Caco-2 (cell line): ENCODE measurements at regions not wholly inside any gene's neighbourhood (a gene's known extent, or its start where the extent isn't known, plus 50 kb on each side); places are given as distances from the start of the nearest gene placed in this dataset.

Experiments used
- BruUV-seq: library from RNA; stranded (reverse); fragments of 400-500 nt; replicated peaks from 2 replicates; lab custom pipeline; 2021; lab: Mats Ljungman, UMichigan
- CTCF ChIA-PET: fragments of 300-600 bp; sonication (Branson Sonifier 250); formaldehyde crosslinking; loops from one replicate; lab custom pipeline; 2022; ENCODE audit warnings: antibody characterized with exemption; lab: Charles Lee
- POLR2A ChIA-PET: fragments of 300-600 bp; sonication (Branson Sonifier 250); formaldehyde crosslinking; loops from one replicate; lab custom pipeline; 2022; ENCODE audit warnings: antibody characterized with exemption; lab: Charles Lee
- DNase-seq, 2 experiments: peaks; one replicate each; pipeline versions ENCODE4 v3.0.0 to v3.0.0-alpha.2; 2020 to 2022
- H3K27me3 ChIP-seq: replicated peaks from 2 replicates; pipeline ENCODE4 v1.6.0; 2011; ENCODE audit warnings: low read length; ENCODE audit not compliant: control insufficient read depth, insufficient read depth
- H3K36me3 ChIP-seq: 2 replicates; pipeline ENCODE4 v1.5.1; 2011; ENCODE audit warnings: low read length; ENCODE audit not compliant: control insufficient read depth, insufficient read depth
- H3K4me1 ChIP-seq: fragments of 250-450 bp; sonication (Bioruptor Pico); 2 replicates; pipeline ENCODE4 v1.5.1; 2020; ENCODE audit warnings: mild to moderate bottlenecking
- H3K4me3 ChIP-seq: 2 replicates; pipeline ENCODE4 v1.5.1; 2011; ENCODE audit warnings: low read depth, mild to moderate bottlenecking, control low read depth, low read length
- H3K9me3 ChIP-seq: fragments of 250-450 bp; sonication (Bioruptor Pico); 2 replicates; pipeline ENCODE4 v1.5.1; 2020; ENCODE audit warnings: mild to moderate bottlenecking, moderate library complexity
- H3K27ac Mint-ChIP-seq: one replicate; pipeline ENCODE4 v1.8.0; 2022; ENCODE audit warnings: mixed read lengths; ENCODE audit not compliant: unreplicated experiment
- H3K27me3 Mint-ChIP-seq: one replicate; pipeline ENCODE4 v1.8.0; 2022; ENCODE audit warnings: mixed read lengths; ENCODE audit not compliant: insufficient read depth, unreplicated experiment
- H3K36me3 Mint-ChIP-seq: one replicate; pipeline ENCODE4 v1.8.0; 2022; ENCODE audit warnings: mild to moderate bottlenecking, mixed read lengths; ENCODE audit not compliant: insufficient read depth, unreplicated experiment
- H3K4me1 Mint-ChIP-seq: one replicate; pipeline ENCODE4 v1.8.0; 2022; ENCODE audit warnings: low read depth, mixed read lengths; ENCODE audit not compliant: unreplicated experiment
- H3K4me3 Mint-ChIP-seq: one replicate; pipeline ENCODE4 v1.8.0; 2022; ENCODE audit warnings: mild to moderate bottlenecking, moderate library complexity, mixed read lengths; ENCODE audit not compliant: unreplicated experiment
- H3K9me3 Mint-ChIP-seq: one replicate; pipeline ENCODE4 v1.8.0; 2022; ENCODE audit warnings: mixed read lengths; ENCODE audit not compliant: unreplicated experiment
- intact Hi-C: fragments of 100-400 bp; cut with micrococcal nuclease; formaldehyde crosslinking; loops from one replicate; pipeline ENCODE4 v1.10.0; 2022; ENCODE audit not compliant: unreplicated experiment
- TF ChIP-seq, protein P1 (sequence below), 2 experiments: fragments of 200-600 bp in 1 of 2; IDR thresholded peaks; 1 replicate in 1 of 2; 2 replicates in 1 of 2; pipeline versions ENCODE4 v1.5.1 to v1.8.0; 2011 to 2022; ENCODE audit warnings: antibody characterized with exemption in 1 of 2, control low read depth in 1 of 2, inconsistent platforms in 1 of 2, low read depth in 1 of 2, low read length in 1 of 2, mild to moderate bottlenecking in 1 of 2, moderate library complexity in 1 of 2; ENCODE audit not compliant: insufficient read depth in 1 of 2, severe bottlenecking in 1 of 2, unreplicated experiment in 1 of 2

DNA sequence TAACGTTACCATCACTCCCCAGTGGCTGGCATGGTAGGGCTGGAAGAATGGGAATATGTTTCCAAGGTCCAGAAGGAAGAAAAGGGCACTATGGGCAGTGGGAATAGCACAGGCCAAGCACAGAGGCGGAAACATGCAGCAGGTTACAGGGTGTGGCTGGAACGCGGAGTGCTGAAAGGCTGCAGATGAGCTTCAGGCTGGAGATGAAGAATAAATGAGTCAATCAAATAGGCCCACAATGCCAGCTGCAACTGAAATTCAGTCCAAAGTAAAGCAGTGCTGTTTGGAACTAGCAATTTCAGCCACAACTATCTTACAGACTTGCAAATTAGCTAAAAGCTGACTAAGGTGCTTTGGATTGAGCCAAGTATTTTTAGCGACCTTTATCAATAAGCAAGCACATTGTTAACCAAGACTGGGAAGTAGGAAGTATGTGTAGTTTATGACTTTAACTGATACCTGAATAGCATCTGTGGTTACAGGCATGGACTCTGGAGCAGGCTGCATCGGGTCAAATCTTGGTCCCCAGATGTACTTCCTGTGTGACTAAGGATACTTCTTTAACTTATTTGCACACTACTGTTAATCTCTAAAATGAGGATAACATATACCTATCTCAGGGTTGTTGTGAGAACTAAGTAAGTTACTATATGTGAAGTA, 77.5 kb upstream of the CTTNBP2 start:
- no peak for DNase-seq
- POLR2A ChIA-PET, result no interaction called here

GRCh38 chr7:117951285-117951684, 78.0 kb upstream of the CTTNBP2 start:
- H3K4me3 ChIP-seq, result no peak overlapping the region
- no peak for DNase-seq
- no peak overlapping the region for H3K27ac Mint-ChIP-seq
- TF ChIP-seq, protein P1, sequence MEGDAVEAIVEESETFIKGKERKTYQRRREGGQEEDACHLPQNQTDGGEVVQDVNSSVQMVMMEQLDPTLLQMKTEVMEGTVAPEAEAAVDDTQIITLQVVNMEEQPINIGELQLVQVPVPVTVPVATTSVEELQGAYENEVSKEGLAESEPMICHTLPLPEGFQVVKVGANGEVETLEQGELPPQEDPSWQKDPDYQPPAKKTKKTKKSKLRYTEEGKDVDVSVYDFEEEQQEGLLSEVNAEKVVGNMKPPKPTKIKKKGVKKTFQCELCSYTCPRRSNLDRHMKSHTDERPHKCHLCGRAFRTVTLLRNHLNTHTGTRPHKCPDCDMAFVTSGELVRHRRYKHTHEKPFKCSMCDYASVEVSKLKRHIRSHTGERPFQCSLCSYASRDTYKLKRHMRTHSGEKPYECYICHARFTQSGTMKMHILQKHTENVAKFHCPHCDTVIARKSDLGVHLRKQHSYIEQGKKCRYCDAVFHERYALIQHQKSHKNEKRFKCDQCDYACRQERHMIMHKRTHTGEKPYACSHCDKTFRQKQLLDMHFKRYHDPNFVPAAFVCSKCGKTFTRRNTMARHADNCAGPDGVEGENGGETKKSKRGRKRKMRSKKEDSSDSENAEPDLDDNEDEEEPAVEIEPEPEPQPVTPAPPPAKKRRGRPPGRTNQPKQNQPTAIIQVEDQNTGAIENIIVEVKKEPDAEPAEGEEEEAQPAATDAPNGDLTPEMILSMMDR (IDR thresholded peaks at IDR 0.05; ENCODE audit: insufficient read depth in 1 of 2, low read depth in 1 of 2, low read length in 1 of 2, severe bottlenecking in 1 of 2, unreplicated experiment in 1 of 2), result no peak
- no peaks in the 10 kb centered on the region for H3K4me1 ChIP-seq
- no peaks in the 10 kb centered on the region for H3K9me3 Mint-ChIP-seq
- H3K9me3 ChIP-seq, result no peaks in the 10 kb centered on the region
- ChIA-PET CTCF (no interaction called here), POLR2A (no interaction called here)
- no TSS peak for BruUV-seq
- intact Hi-C loops, result no loop called here
- peaks cover 6% of the 10 kb centered on the region for H3K27me3 Mint-ChIP-seq
- peaks cover 9% of the 10 kb centered on the region for H3K4me1 Mint-ChIP-seq
- H3K4me3 Mint-ChIP-seq, result no peak overlapping the region
- H3K27me3 ChIP-seq, result no peaks in the 10 kb centered on the region; the same call in 1 of the 2 replicates
- H3K36me3 ChIP-seq, result no peaks in the 10 kb centered on the region
- H3K36me3 Mint-ChIP-seq, result no peaks in the 10 kb centered on the region

More for the DNA sequence above, 77.5 kb upstream of the CTTNBP2 start:
- H3K36me3 ChIP-seq, result no peaks in the 10 kb centered on the region
- Mint-ChIP-seq H3K4me3 (no peak overlapping the region), H3K36me3 (no peaks in the 10 kb centered on the region), H3K27me3 (peaks cover 6% of the 10 kb centered on the region), H3K9me3 (no peaks in the 10 kb centered on the region), H3K27ac (no peak overlapping the region), H3K4me1 (peaks cover 9% of the 10 kb centered on the region)
- H3K9me3 ChIP-seq, result no peaks in the 10 kb centered on the region
- intact Hi-C loops, result no loop called here
- TF ChIP-seq, protein P1 (IDR thresholded peaks at IDR 0.05; ENCODE audit: insufficient read depth in 1 of 2, low read depth in 1 of 2, low read length in 1 of 2, severe bottlenecking in 1 of 2, unreplicated experiment in 1 of 2), result no peak
- no peak overlapping the region for H3K4me3 ChIP-seq
- CTCF ChIA-PET, result no interaction called here
- no peaks in the 10 kb centered on the region for H3K4me1 ChIP-seq
- no TSS peak for BruUV-seq
- no peaks in the 10 kb centered on the region; the same call in 1 of the 2 replicates for H3K27me3 ChIP-seq

- Mint-ChIP-seq H3K4me1 (peaks cover 9% of the 10 kb centered on the region), H3K36me3 (no peaks in the 10 kb centered on the region), H3K27me3 (peaks cover 6% of the 10 kb centered on the region), H3K4me3 (no peak overlapping the region), H3K9me3 (no peaks in the 10 kb centered on the region), H3K27ac (no peak overlapping the region)
- Histone ChIP-seq H3K9me3 (no peaks in the 10 kb centered on the region), H3K27me3 (no peaks in the 10 kb centered on the region), H3K36me3 (no peaks in the 10 kb centered on the region), H3K4me3 (no peak overlapping the region), H3K4me1 (no peaks in the 10 kb centered on the region)
- CTCF ChIA-PET, result no interaction called here
- intact Hi-C loops, result no loop called here
- POLR2A ChIA-PET, result no interaction called here
- DNase-seq, result no peak
- TF ChIP-seq, protein P1 (IDR thresholded peaks at IDR 0.05; ENCODE audit: insufficient read depth in 1 of 2, low read depth in 1 of 2, low read length in 1 of 2, severe bottlenecking in 1 of 2, unreplicated experiment in 1 of 2), result no peak
- BruUV-seq, result no TSS peak
These were observed 78.5 kb upstream of the CTTNBP2 start for GRCh38 chr7:117951691-117952280.
